B cell (primary cell): ENCODE measurements at regions not wholly inside any gene's neighbourhood (a gene's known extent, or its start where the extent isn't known, plus 50 kb on each side); places are given as distances from the start of the nearest gene placed in this dataset.

Experiments used
- ATAC-seq: fragments of 200-7000 bp; cut with Tn5 transposase; one replicate; pipeline ENCODE4 v1.10.0; 2021; ENCODE audit warnings: low read depth, mild to moderate bottlenecking, moderate number of reproducible peaks, moderate library complexity
- CTCF ChIA-PET: fragments of 350-600 bp; sonication (Branson Sonifier 250); formaldehyde crosslinking; loops from one replicate; lab custom pipeline; 2021; ENCODE audit warnings: antibody characterized with exemption, inconsistent platforms; lab: Charles Lee
- POLR2A ChIA-PET: fragments of 350-600 bp; sonication (Branson Sonifier 250); formaldehyde crosslinking; loops from one replicate; lab custom pipeline; 2021; ENCODE audit warnings: antibody characterized with exemption; lab: Charles Lee
- DNase-seq: peaks from one replicate; pipeline ENCODE4 v3.0.0; 2013
- H2AFZ ChIP-seq: 2 replicates; pipeline ENCODE4 v1.6.1; 2012; ENCODE audit warnings: mild to moderate bottlenecking, low read depth, low read length; ENCODE audit not compliant: insufficient read depth, poor library complexity, severe bottlenecking
- H3K27ac ChIP-seq, 2 donors: 1 replicate in 1 of 2; 2 replicates in 1 of 2; pipeline ENCODE4 v1.5.1; 2012 to 2013; ENCODE audit warnings: low read length in 2 of 2, mild to moderate bottlenecking in 2 of 2, moderate library complexity in 1 of 2
- H3K27me3 ChIP-seq, 4 experiments: fragments of 200-600 bp in 1 of 4; sonication (generic) in 1 of 4; replicated peaks in 1 of 4; 1 replicate in 2 of 4; 2 replicates in 2 of 4; pipeline versions ENCODE4 v1.6.1 to v1.7.0; 2013 to 2016; ENCODE audit warnings: low read length in 3 of 4, mild to moderate bottlenecking in 2 of 4, mixed read lengths in 1 of 4, moderate library complexity in 1 of 4; ENCODE audit not compliant: insufficient read depth in 4 of 4, control insufficient read depth in 3 of 4; ENCODE audit errors: control extremely low read depth in 1 of 4
- H3K36me3 ChIP-seq, 2 experiments: replicated peaks in 1 of 2; 1 replicate in 1 of 2; 2 replicates in 1 of 2; pipeline versions ENCODE4 v1.6.1 to v1.7.1; 2013; ENCODE audit warnings: low read length in 1 of 2; ENCODE audit not compliant: insufficient read depth in 2 of 2, control insufficient read depth in 1 of 2; ENCODE audit errors: control extremely low read depth in 1 of 2, extremely low read depth in 1 of 2
- H3K4me1 ChIP-seq, 2 donors: fragments of 200-600 bp in 1 of 2; sonication (generic) in 1 of 2; 1 replicate in 1 of 2; 2 replicates in 1 of 2; pipeline versions ENCODE4 v1.5.1 to v1.6.1; 2013 to 2017; ENCODE audit warnings: low read length in 2 of 2; ENCODE audit not compliant: control insufficient read depth in 2 of 2, insufficient read depth in 2 of 2
- H3K4me2 ChIP-seq: replicated peaks from 2 replicates; pipeline ENCODE3; 2012; ENCODE audit warnings: mild to moderate bottlenecking, low read depth, low read length; ENCODE audit not compliant: poor library complexity, severe bottlenecking
- H3K4me3 ChIP-seq, 5 experiments: fragments of 200-600 bp in 1 of 5; sonication (generic) in 1 of 5; 1 replicate in 3 of 5; 2 replicates in 2 of 5; pipeline versions ENCODE4 v1.5.1 to v1.7.0; 2011 to 2016; ENCODE audit warnings: low read length in 4 of 5, mild to moderate bottlenecking in 4 of 5, low read depth in 2 of 5, control low read depth in 1 of 5, moderate library complexity in 1 of 5; ENCODE audit not compliant: insufficient read depth in 1 of 5; ENCODE audit errors: control extremely low read depth in 1 of 5, extremely low read depth in 1 of 5
- H3K79me2 ChIP-seq: fragments of 200-600 bp; sonication (generic); one replicate; pipeline ENCODE4 v1.6.0; 2016; ENCODE audit warnings: low read length; ENCODE audit not compliant: control insufficient read depth, insufficient read depth
- H3K9ac ChIP-seq: fragments of 200-600 bp; sonication (generic); 2 replicates; pipeline ENCODE4 v1.6.1; 2017; ENCODE audit warnings: mild to moderate bottlenecking, low read length, moderate library complexity
- H3K9me3 ChIP-seq, 3 donors: one replicate each; pipeline versions ENCODE4 v1.6.1 to v1.7.1; 2013; ENCODE audit warnings: low read length in 2 of 3; ENCODE audit not compliant: control insufficient read depth in 2 of 3, insufficient read depth in 1 of 3; ENCODE audit errors: control extremely low read depth in 1 of 3
- H4K20me1 ChIP-seq: 2 replicates; pipeline ENCODE4 v1.6.0; 2012; ENCODE audit warnings: mild to moderate bottlenecking, low read length; ENCODE audit not compliant: insufficient read depth, control insufficient read depth, poor library complexity, severe bottlenecking
- H3K27ac Mint-ChIP-seq: one replicate; pipeline ENCODE4 v1.8.0; 2021; ENCODE audit warnings: mixed read lengths
- H3K27me3 Mint-ChIP-seq: one replicate; pipeline ENCODE4 v1.8.0; 2021; ENCODE audit warnings: mixed read lengths
- H3K4me1 Mint-ChIP-seq: one replicate; pipeline ENCODE4 v1.8.0; 2021; ENCODE audit warnings: mixed read lengths
- H3K4me3 Mint-ChIP-seq: one replicate; pipeline ENCODE4 v1.8.0; 2021; ENCODE audit warnings: mixed read lengths
- H3K9me3 Mint-ChIP-seq: one replicate; pipeline ENCODE4 v1.8.0; 2022; ENCODE audit warnings: mixed read lengths; ENCODE audit not compliant: insufficient read depth
- EZH2 ChIP-seq: IDR thresholded peaks from 2 replicates; pipeline ENCODE4 v1.6.1; 2012; ENCODE audit warnings: borderline replicate concordance, low read depth, mild to moderate bottlenecking, moderate library complexity, low read length; ENCODE audit not compliant: insufficient read depth, poor library complexity, severe bottlenecking
- WGBS: methylation state at CpG from one replicate; pipeline ENCODE4 v1.1.5; 2013; ENCODE audit warnings: missing lambda C conversion rate; ENCODE audit not compliant: insufficient coverage; 5-methylcytosine and 5-hydroxymethylcytosine counted together
- intact Hi-C: fragments of 100-400 bp; cut with micrococcal nuclease; formaldehyde crosslinking; loops from one replicate; pipeline ENCODE4 v1.10.0; 2022
- TF ChIP-seq, protein P1 (sequence below): fragments of 200-600 bp; IDR thresholded peaks from one replicate; pipeline ENCODE4 v1.8.0; 2022; ENCODE audit warnings: antibody characterized with exemption, mild to moderate bottlenecking

GRCh38 chr14:101444116-101444515, 117.2 kb upstream of the DIO3 start:
- H3K9me3 Mint-ChIP-seq: no peaks in the 10 kb centered on the region
- no peak overlapping the region for H3K27ac Mint-ChIP-seq
- WGBS: no CpG with 5 or more reads among the region's 7 CpGs
- no peaks in the 10 kb centered on the region for H3K79me2 ChIP-seq
- H3K27me3 ChIP-seq: peaks cover 0 to 5% (median 0%) of the 10 kb centered on the region in 4 experiments
- H3K4me1 Mint-ChIP-seq: no peaks in the 10 kb centered on the region
- H3K27ac ChIP-seq: no peak overlapping the region
- intact Hi-C loops: no loop called here
- H3K4me1 ChIP-seq: no peaks in the 10 kb centered on the region
- H3K9ac ChIP-seq: no peak overlapping the region
- no peak overlapping the region for H3K4me3 ChIP-seq
- CTCF ChIA-PET: no interaction called here
- H3K27me3 Mint-ChIP-seq: peaks cover 21% of the 10 kb centered on the region
- H2AFZ ChIP-seq: no peak overlapping the region
- no peak overlapping the region for H3K4me2 ChIP-seq
- peaks cover 0 to 6% (median 0%) of the 10 kb centered on the region in 3 donors for H3K9me3 ChIP-seq
- no peaks in the 10 kb centered on the region for H4K20me1 ChIP-seq
- no peak for ATAC-seq
- H3K36me3 ChIP-seq: no peaks in the 10 kb centered on the region
- TF ChIP-seq, protein P1, sequence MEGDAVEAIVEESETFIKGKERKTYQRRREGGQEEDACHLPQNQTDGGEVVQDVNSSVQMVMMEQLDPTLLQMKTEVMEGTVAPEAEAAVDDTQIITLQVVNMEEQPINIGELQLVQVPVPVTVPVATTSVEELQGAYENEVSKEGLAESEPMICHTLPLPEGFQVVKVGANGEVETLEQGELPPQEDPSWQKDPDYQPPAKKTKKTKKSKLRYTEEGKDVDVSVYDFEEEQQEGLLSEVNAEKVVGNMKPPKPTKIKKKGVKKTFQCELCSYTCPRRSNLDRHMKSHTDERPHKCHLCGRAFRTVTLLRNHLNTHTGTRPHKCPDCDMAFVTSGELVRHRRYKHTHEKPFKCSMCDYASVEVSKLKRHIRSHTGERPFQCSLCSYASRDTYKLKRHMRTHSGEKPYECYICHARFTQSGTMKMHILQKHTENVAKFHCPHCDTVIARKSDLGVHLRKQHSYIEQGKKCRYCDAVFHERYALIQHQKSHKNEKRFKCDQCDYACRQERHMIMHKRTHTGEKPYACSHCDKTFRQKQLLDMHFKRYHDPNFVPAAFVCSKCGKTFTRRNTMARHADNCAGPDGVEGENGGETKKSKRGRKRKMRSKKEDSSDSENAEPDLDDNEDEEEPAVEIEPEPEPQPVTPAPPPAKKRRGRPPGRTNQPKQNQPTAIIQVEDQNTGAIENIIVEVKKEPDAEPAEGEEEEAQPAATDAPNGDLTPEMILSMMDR: no peak
- TF ChIP-seq EZH2: no peak
- POLR2A ChIA-PET: no interaction called here
- no peak for DNase-seq
- H3K4me3 Mint-ChIP-seq: no peak overlapping the region

GRCh38 chr14:101445278-101445677, 116.0 kb upstream of the DIO3 start:
- DNase-seq (no peak), ATAC-seq (no peak)
- no peak overlapping the region for H3K4me2 ChIP-seq
- Mint-ChIP-seq H3K4me1 (no peaks in the 10 kb centered on the region), H3K27me3 (peaks cover 25% of the 10 kb centered on the region), H3K4me3 (no peak overlapping the region), H3K27ac (no peak overlapping the region), H3K9me3 (no peaks in the 10 kb centered on the region)
- H2AFZ ChIP-seq: no peak overlapping the region
- H4K20me1 ChIP-seq: no peaks in the 10 kb centered on the region
- ChIA-PET CTCF (interaction anchor here (0.6 kb wide), 1 partner anchor 1199 kb away, joined by 3 read pairs; no protein-coding TSS in a partner anchor), POLR2A (no interaction called here)
- H3K4me1 ChIP-seq: no peaks in the 10 kb centered on the region
- no peaks in the 10 kb centered on the region for H3K36me3 ChIP-seq
- no peak overlapping the region for H3K27ac ChIP-seq
- H3K4me3 ChIP-seq: no peak overlapping the region
- H3K27me3 ChIP-seq: peaks cover 0 to 5% (median 0%) of the 10 kb centered on the region in 4 experiments
- peaks cover 0 to 6% (median 0%) of the 10 kb centered on the region in 3 donors for H3K9me3 ChIP-seq
- H3K79me2 ChIP-seq: no peaks in the 10 kb centered on the region
- H3K9ac ChIP-seq: no peak overlapping the region
- intact Hi-C loops: no loop called here
- TF ChIP-seq, protein P1: no peak
- no peak for TF ChIP-seq EZH2
- 82% methylated on average over 3 of the region's 4 CpGs for WGBS
